SH-SY5Y (cell line): ENCODE measurements at regions not wholly inside any gene's neighbourhood (a gene's known extent, or its start where the extent isn't known, plus 50 kb on each side); places are given as distances from the start of the nearest gene placed in this dataset.

Experiments
- GATA2 ChIP-seq: IDR thresholded peaks from 2 replicates; pipeline ENCODE4 v1.6.1; 2011; ENCODE audit warnings: mild to moderate bottlenecking, low read depth, low read length
- GATA3 ChIP-seq: IDR thresholded peaks from 2 replicates; pipeline ENCODE4 v1.6.1; 2011; ENCODE audit warnings: low read depth, mild to moderate bottlenecking, low read length, moderate library complexity

- TF ChIP-seq GATA2 (no peak), GATA3 (no peak)
These were observed 458.2 kb upstream of the NPVF start for GRCh38 chr7:25686493-25686892.
